Neural progenitor cell (in vitro differentiated cells): ENCODE measurements at regions not wholly inside any gene's neighbourhood (a gene's known extent, or its start where the extent isn't known, plus 50 kb on each side); places are given as distances from the start of the nearest gene placed in this dataset.

ENCODE experiments used
- DNase-seq: peaks from one replicate; pipeline ENCODE4 v3.0.0-alpha.2; 2016; ENCODE audit warnings: low spot score
- H2AFZ ChIP-seq: fragments of 200-600 bp; sonication (generic); replicated peaks from 2 replicates; pipeline ENCODE4 v1.6.1; 2016; ENCODE audit warnings: antibody characterized with exemption
- H3F3A ChIP-seq: fragments of 200-600 bp; sonication (generic); 2 replicates; pipeline ENCODE4 v1.6.1; 2016; ENCODE audit warnings: antibody characterized with exemption, low read depth
- H3K27ac ChIP-seq: fragments of 200-600 bp; sonication (generic); 2 replicates; pipeline ENCODE4 v1.5.1; 2016; ENCODE audit warnings: mild to moderate bottlenecking
- H3K27me3 ChIP-seq: fragments of 200-600 bp; sonication (generic); 2 replicates; pipeline ENCODE4 v1.6.1; 2016; ENCODE audit warnings: mild to moderate bottlenecking, moderate library complexity
- H3K36me3 ChIP-seq: fragments of 200-600 bp; sonication (generic); 2 replicates; pipeline ENCODE4 v1.5.1; 2016
- H3K4me1 ChIP-seq: fragments of 200-600 bp; sonication (generic); 2 replicates; pipeline ENCODE4 v1.6.1; 2016; ENCODE audit warnings: mixed run types
- H3K4me2 ChIP-seq: fragments of 200-600 bp; sonication (generic); 2 replicates; pipeline ENCODE4 v1.6.1; 2016
- H3K4me3 ChIP-seq: fragments of 200-600 bp; sonication (generic); 2 replicates; pipeline ENCODE4 v1.5.1; 2016
- H3K79me2 ChIP-seq: fragments of 200-600 bp; sonication (generic); 2 replicates; pipeline ENCODE4 v1.6.1; 2016; ENCODE audit warnings: low read depth
- H3K9ac ChIP-seq: fragments of 200-600 bp; sonication (generic); 2 replicates; pipeline ENCODE4 v1.6.1; 2016
- H3K9me3 ChIP-seq: fragments of 200-600 bp; sonication (generic); 2 replicates; pipeline ENCODE4 v1.5.1; 2016; ENCODE audit warnings: low read depth
- H4K20me1 ChIP-seq: fragments of 200-600 bp; sonication (generic); 2 replicates; pipeline ENCODE4 v1.6.1; 2016; ENCODE audit warnings: low read depth
- H3K27ac Mint-ChIP-seq: 3 replicates; pipeline ENCODE4 v1.8.0; 2021; ENCODE audit warnings: mixed read lengths
- H3K27me3 Mint-ChIP-seq: 2 replicates; pipeline ENCODE4 v1.8.0; 2022; ENCODE audit warnings: low read depth, mild to moderate bottlenecking, inconsistent platforms, moderate library complexity, mixed read lengths; ENCODE audit not compliant: insufficient read depth
- H3K36me3 Mint-ChIP-seq: 3 replicates; pipeline ENCODE4 v1.8.0; 2021; ENCODE audit warnings: mixed read lengths
- H3K4me1 Mint-ChIP-seq: 3 replicates; pipeline ENCODE4 v1.8.0; 2021; ENCODE audit warnings: mixed read lengths
- H3K4me3 Mint-ChIP-seq: 3 replicates; pipeline ENCODE4 v1.8.0; 2021; ENCODE audit warnings: mild to moderate bottlenecking, moderate library complexity, mixed read lengths
- H3K9me3 Mint-ChIP-seq: 3 replicates; pipeline ENCODE4 v1.8.0; 2020; ENCODE audit warnings: mixed read lengths
- EZH2 ChIP-seq: fragments of 200-600 bp; sonication (generic); IDR thresholded peaks from 2 replicates; pipeline ENCODE4 v1.6.1; 2017; ENCODE audit warnings: antibody characterized with exemption, mild to moderate bottlenecking, moderate library complexity
- EZH2phosphoT487 ChIP-seq: fragments of 200-600 bp; sonication (generic); IDR thresholded peaks from 2 replicates; pipeline ENCODE4 v1.6.1; 2017; ENCODE audit warnings: antibody characterized with exemption
- TF ChIP-seq, protein P1 (sequence below): fragments of 200-600 bp; sonication (generic); IDR thresholded peaks from 2 replicates; pipeline ENCODE4 v1.5.1; 2017; ENCODE audit warnings: antibody characterized with exemption, mild to moderate bottlenecking

DNA sequence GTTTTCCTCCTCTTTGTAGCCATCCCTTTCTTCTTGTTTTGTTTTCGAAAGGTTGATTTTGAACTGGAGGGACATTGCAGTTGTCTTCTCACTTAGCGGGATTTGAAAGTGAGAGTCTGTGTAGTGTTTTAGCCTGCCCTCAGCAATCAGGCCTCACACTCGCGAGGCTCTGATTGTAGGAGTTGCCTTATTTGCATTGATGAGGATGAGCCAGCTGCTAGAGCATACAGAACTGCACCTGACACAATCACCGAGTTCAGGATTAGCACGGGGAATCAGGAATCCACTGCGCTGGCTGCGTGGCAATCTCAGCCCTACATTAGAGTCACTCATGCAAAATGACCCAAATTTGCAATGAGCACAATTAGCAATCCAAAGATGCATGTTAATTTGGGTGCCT is 122.5 kb upstream of the TMEM161B start:
- Mint-ChIP-seq H3K4me1 (peaks cover 80% of the 10 kb centered on the region), H3K4me3 (no peak overlapping the region)

DNA sequence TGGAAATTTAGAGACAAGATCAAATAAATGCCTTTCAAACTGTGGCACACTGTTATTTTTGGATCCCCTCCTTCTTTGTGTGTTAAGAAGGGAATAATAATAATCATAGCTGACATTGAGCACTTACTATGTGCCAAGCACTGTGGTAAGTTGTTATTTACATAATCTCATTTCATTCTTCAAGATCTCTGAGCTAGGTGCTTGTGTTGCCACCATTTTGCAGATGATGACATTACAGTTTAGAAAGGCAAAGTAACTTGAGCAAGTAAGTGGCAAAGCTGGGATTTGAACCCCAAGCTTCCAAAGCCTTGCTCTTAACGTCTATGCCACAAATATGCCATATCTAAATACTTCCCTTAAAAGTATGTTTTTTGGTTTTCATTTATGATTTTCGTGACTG is 121.8 kb upstream of the TMEM161B start:
- H2AFZ ChIP-seq = no peak overlapping the region
- Mint-ChIP-seq H3K27me3 (peaks cover 4% of the 10 kb centered on the region), H3K9me3 (peaks cover 2% of the 10 kb centered on the region), H3K27ac (peak overlapping the region; percentile 83), H3K36me3 (no peaks in the 10 kb centered on the region), H3K4me1 (peaks cover 73% of the 10 kb centered on the region), H3K4me3 (peak overlapping the region; percentile 28)
- peaks cover 35% of the 10 kb centered on the region for H3F3A ChIP-seq
- no peak for DNase-seq
- no peak overlapping the region for H3K9ac ChIP-seq
- H3K4me3 ChIP-seq = no peak overlapping the region
- H3K36me3 ChIP-seq = no peaks in the 10 kb centered on the region
- H3K4me2 ChIP-seq = peak overlapping the region; percentile 45
- H4K20me1 ChIP-seq = no peaks in the 10 kb centered on the region
- TF ChIP-seq EZH2phosphoT487 (no peak), EZH2 (no peak)
- TF ChIP-seq, protein P1, sequence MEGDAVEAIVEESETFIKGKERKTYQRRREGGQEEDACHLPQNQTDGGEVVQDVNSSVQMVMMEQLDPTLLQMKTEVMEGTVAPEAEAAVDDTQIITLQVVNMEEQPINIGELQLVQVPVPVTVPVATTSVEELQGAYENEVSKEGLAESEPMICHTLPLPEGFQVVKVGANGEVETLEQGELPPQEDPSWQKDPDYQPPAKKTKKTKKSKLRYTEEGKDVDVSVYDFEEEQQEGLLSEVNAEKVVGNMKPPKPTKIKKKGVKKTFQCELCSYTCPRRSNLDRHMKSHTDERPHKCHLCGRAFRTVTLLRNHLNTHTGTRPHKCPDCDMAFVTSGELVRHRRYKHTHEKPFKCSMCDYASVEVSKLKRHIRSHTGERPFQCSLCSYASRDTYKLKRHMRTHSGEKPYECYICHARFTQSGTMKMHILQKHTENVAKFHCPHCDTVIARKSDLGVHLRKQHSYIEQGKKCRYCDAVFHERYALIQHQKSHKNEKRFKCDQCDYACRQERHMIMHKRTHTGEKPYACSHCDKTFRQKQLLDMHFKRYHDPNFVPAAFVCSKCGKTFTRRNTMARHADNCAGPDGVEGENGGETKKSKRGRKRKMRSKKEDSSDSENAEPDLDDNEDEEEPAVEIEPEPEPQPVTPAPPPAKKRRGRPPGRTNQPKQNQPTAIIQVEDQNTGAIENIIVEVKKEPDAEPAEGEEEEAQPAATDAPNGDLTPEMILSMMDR = no peak
- H3K4me1 ChIP-seq = peaks cover 78% of the 10 kb centered on the region
- H3K9me3 ChIP-seq = no peaks in the 10 kb centered on the region
- H3K79me2 ChIP-seq = no peaks in the 10 kb centered on the region
- no peaks in the 10 kb centered on the region for H3K27me3 ChIP-seq
- H3K27ac ChIP-seq = no peak overlapping the region

More for the DNA sequence above, 122.5 kb upstream of the TMEM161B start:
- peaks cover 35% of the 10 kb centered on the region for H3F3A ChIP-seq
- Mint-ChIP-seq H3K36me3 (no peaks in the 10 kb centered on the region), H3K27me3 (peaks cover 4% of the 10 kb centered on the region), H3K27ac (peak overlapping the region; percentile 46), H3K9me3 (peaks cover 2% of the 10 kb centered on the region)
- H2AFZ ChIP-seq = no peak overlapping the region
- peak overlapping the region; percentile 45 for H3K4me2 ChIP-seq
- no peak overlapping the region for H3K4me3 ChIP-seq
- peaks cover 79% of the 10 kb centered on the region for H3K4me1 ChIP-seq
- H3K9me3 ChIP-seq = no peaks in the 10 kb centered on the region
- TF ChIP-seq EZH2 (no peak), EZH2phosphoT487 (no peak)
- TF ChIP-seq, protein P1 = no peak
- no peaks in the 10 kb centered on the region for H3K79me2 ChIP-seq
- no peaks in the 10 kb centered on the region for H3K27me3 ChIP-seq
- no peak overlapping the region for H3K9ac ChIP-seq
- no peak overlapping the region for H3K27ac ChIP-seq
- DNase-seq = peak; percentile 67
- H4K20me1 ChIP-seq = no peaks in the 10 kb centered on the region
- no peaks in the 10 kb centered on the region for H3K36me3 ChIP-seq

DNA sequence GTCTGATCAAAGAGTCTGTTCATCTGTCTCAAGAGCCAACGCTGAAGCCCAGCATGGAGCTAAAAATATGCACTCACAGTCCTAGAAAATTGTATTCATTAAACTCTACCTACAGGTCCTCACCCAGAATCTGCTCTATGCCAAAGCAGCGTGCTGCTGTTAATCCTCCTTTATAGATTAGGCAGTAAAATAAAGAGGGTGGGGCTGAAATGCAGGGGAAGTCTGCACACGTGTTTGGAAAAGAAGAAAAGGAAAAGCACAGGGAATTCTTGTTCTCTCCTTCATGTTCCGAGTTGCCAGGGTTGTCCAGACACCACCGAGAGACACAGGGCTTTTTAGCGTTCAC is 121.4 kb upstream of the TMEM161B start:
- peaks cover 74% of the 10 kb centered on the region for H3K4me1 ChIP-seq
- H3K79me2 ChIP-seq = no peaks in the 10 kb centered on the region
- H3K4me3 ChIP-seq = no peak overlapping the region
- no peaks in the 10 kb centered on the region for H4K20me1 ChIP-seq
- DNase-seq = no peak
- no peaks in the 10 kb centered on the region for H3K36me3 Mint-ChIP-seq
- peaks cover 69% of the 10 kb centered on the region for H3K4me1 Mint-ChIP-seq
- H3K4me3 Mint-ChIP-seq = peak overlapping the region; percentile 28
- H3K27ac Mint-ChIP-seq = peak overlapping the region; percentile 83
- H3K9ac ChIP-seq = no peak overlapping the region
- H3F3A ChIP-seq = peaks cover 35% of the 10 kb centered on the region
- H3K4me2 ChIP-seq = peak overlapping the region; percentile 41
- H3K27me3 Mint-ChIP-seq = peaks cover 4% of the 10 kb centered on the region
- H3K9me3 ChIP-seq = no peaks in the 10 kb centered on the region
- no peaks in the 10 kb centered on the region for H3K27me3 ChIP-seq
- no peak overlapping the region for H2AFZ ChIP-seq
- H3K27ac ChIP-seq = no peak overlapping the region
- no peaks in the 10 kb centered on the region for H3K36me3 ChIP-seq
- peaks cover 2% of the 10 kb centered on the region for H3K9me3 Mint-ChIP-seq
- TF ChIP-seq, protein P1 = no peak
- TF ChIP-seq EZH2phosphoT487 (no peak), EZH2 (no peak)
